ENCODE measurements at regions not wholly inside any gene's neighbourhood (a gene's known extent, or its start where the extent isn't known, plus 50 kb on each side); places are given as distances from the start of the nearest gene placed in this dataset.

GRCh38 chr6:101326411-101326810, 67.1 kb upstream of the GRIK2 start:
- no peak overlapping the region for H4K12ac ChIP-seq (ENCODE audit: low read depth, low read length)
- no peak overlapping the region for H3K4me3 ChIP-seq (ENCODE audit: low read depth, low read length)
- H3K4me2 ChIP-seq (ENCODE audit: low read length): no peak overlapping the region
- no peaks in the 10 kb centered on the region for H3K4me1 ChIP-seq (ENCODE audit: control insufficient read depth in 1 of 2, insufficient read depth in 2 of 2, low read length in 2 of 2)
- H3K79me2 ChIP-seq (ENCODE audit: control insufficient read depth, insufficient read depth, low read length, poor library complexity): no peaks in the 10 kb centered on the region
- no peak overlapping the region for H3K18ac ChIP-seq (ENCODE audit: low read length)
- no peak overlapping the region for H2BK5ac ChIP-seq (ENCODE audit: low read depth, low read length, poor library complexity)
- H3K36me3 ChIP-seq (ENCODE audit: control insufficient read depth in 1 of 2, insufficient read depth in 2 of 2, low read length in 2 of 2): no peaks in the 10 kb centered on the region
- H2BK12ac ChIP-seq (ENCODE audit: low read length): no peak overlapping the region
- H3K27me3 ChIP-seq (ENCODE audit: insufficient read depth, low read length): no peaks in the 10 kb centered on the region
- H3K79me1 ChIP-seq (ENCODE audit: low read length): no peaks in the 10 kb centered on the region
- H4K8ac ChIP-seq (ENCODE audit: low read depth, low read length): no peak overlapping the region
- H3K9ac ChIP-seq (ENCODE audit: low read length): no peak overlapping the region
- no peak for DNase-seq
- H3K23ac ChIP-seq (ENCODE audit: low read length): no peak overlapping the region
- H2AK5ac ChIP-seq (ENCODE audit: low read length): no peak overlapping the region
- H3K14ac ChIP-seq (ENCODE audit: low read length): no peak overlapping the region
- no peaks in the 10 kb centered on the region for H3K9me3 ChIP-seq (ENCODE audit: insufficient read depth, low read depth, low read length)
- H2AFZ ChIP-seq (ENCODE audit: insufficient read depth, low read length, poor library complexity): no peak overlapping the region
- H4K91ac ChIP-seq (ENCODE audit: low read depth, low read length): no peak overlapping the region
- no peak overlapping the region for H3K4ac ChIP-seq (ENCODE audit: low read depth, low read length)
- H2BK120ac ChIP-seq (ENCODE audit: insufficient read depth, low read length, poor library complexity): no peak overlapping the region
- no peak overlapping the region for H3K27ac ChIP-seq (ENCODE audit: low read depth, low read length)

- no peak overlapping the region for H2AK5ac ChIP-seq (ENCODE audit: low read length)
- H3K18ac ChIP-seq (ENCODE audit: low read length): no peak overlapping the region
- H3K4ac ChIP-seq (ENCODE audit: low read depth, low read length): no peak overlapping the region
- no peak overlapping the region for H4K91ac ChIP-seq (ENCODE audit: low read depth, low read length)
- H3K23ac ChIP-seq (ENCODE audit: low read length): no peak overlapping the region
- peaks cover 2% of the 10 kb centered on the region for H3K9me3 ChIP-seq (ENCODE audit: insufficient read depth, low read depth, low read length)
- no peak overlapping the region for H3K27ac ChIP-seq (ENCODE audit: low read depth, low read length)
- no peaks in the 10 kb centered on the region for H3K4me1 ChIP-seq (ENCODE audit: control insufficient read depth in 1 of 2, insufficient read depth in 2 of 2, low read length in 2 of 2)
- H3K36me3 ChIP-seq (ENCODE audit: control insufficient read depth in 1 of 2, insufficient read depth in 2 of 2, low read length in 2 of 2): no peaks in the 10 kb centered on the region
- no peaks in the 10 kb centered on the region for H3K79me1 ChIP-seq (ENCODE audit: low read length)
- WGBS (ENCODE audit: extremely low coverage, insufficient coverage, insufficient read length): no CpG with 5 or more reads among the region's 1 CpG
- H3K4me2 ChIP-seq (ENCODE audit: low read length): no peak overlapping the region
- H2AFZ ChIP-seq (ENCODE audit: insufficient read depth, low read length, poor library complexity): no peak overlapping the region
- H4K12ac ChIP-seq (ENCODE audit: low read depth, low read length): no peak overlapping the region
- H2BK120ac ChIP-seq (ENCODE audit: insufficient read depth, low read length, poor library complexity): no peak overlapping the region
- no peak overlapping the region for H3K9ac ChIP-seq (ENCODE audit: low read length)
- no peak overlapping the region for H3K4me3 ChIP-seq (ENCODE audit: low read depth, low read length)
- no peak overlapping the region for H2BK5ac ChIP-seq (ENCODE audit: low read depth, low read length, poor library complexity)
- no peak overlapping the region for H3K14ac ChIP-seq (ENCODE audit: low read length)
- H3K27me3 ChIP-seq (ENCODE audit: insufficient read depth, low read length): no peaks in the 10 kb centered on the region
- no peaks in the 10 kb centered on the region for H3K79me2 ChIP-seq (ENCODE audit: control insufficient read depth, insufficient read depth, low read length, poor library complexity)
- H2BK12ac ChIP-seq (ENCODE audit: low read length): no peak overlapping the region
- no peak for DNase-seq
- no peak overlapping the region for H4K8ac ChIP-seq (ENCODE audit: low read depth, low read length)
Measured at GRCh38 chr6:101341926-101342325, 51.6 kb upstream of the GRIK2 start.

Data from trophoblast cell (in vitro differentiated cells and primary cell).